HCT116 (cell line): ENCODE measurements at regions not wholly inside any gene's neighbourhood (a gene's known extent, or its start where the extent isn't known, plus 50 kb on each side); places are given as distances from the start of the nearest gene placed in this dataset.

Experiments used
- ATAC-seq: fragments of 200-7000 bp; cut with Tn5 transposase; 2 replicates; pipeline ENCODE4 v1.9.1; 2020; ENCODE audit warnings: mild to moderate bottlenecking, moderate library complexity
- BruUV-seq: library from RNA; stranded (reverse); fragments of 400-500 nt; replicated peaks from 2 replicates; lab custom pipeline; 2021; lab: Mats Ljungman, UMichigan
- CTCF ChIA-PET: fragments of 300-600 bp; sonication (Branson Sonifier 250); formaldehyde crosslinking; loops from one replicate; lab custom pipeline; 2021; ENCODE audit warnings: antibody characterized with exemption; lab: Charles Lee
- POLR2A ChIA-PET: fragments of 300-600, 350-600 bp; sonication (Branson Sonifier 250); formaldehyde crosslinking; loops from one replicate; lab custom pipeline; 2021; ENCODE audit warnings: antibody characterized with exemption; lab: Charles Lee
- RAD21 ChIA-PET, 2 experiments: fragments of 300-600 bp; sonication (Branson Sonifier 250); formaldehyde crosslinking; loops; one replicate each; lab custom pipeline; 2023; ENCODE audit warnings: low total read pairs in 2 of 2; ENCODE audit not compliant: uncharacterized antibody in 2 of 2, unreplicated experiment in 2 of 2, low non-redundant PET in 1 of 2; lab: Charles Lee
- DNase-seq: peaks from one replicate; pipeline ENCODE4 v3.0.0-alpha.2; 2010; ENCODE audit warnings: low read depth, low spot score
- H2AFZ ChIP-seq: fragments of 200-600 bp; shearing (Covaris generic), sonication (generic); 2 replicates; pipeline ENCODE4 v1.6.1; 2017; ENCODE audit warnings: low read depth, mixed run types, mixed read lengths, antibody characterized with exemption, low read length; ENCODE audit not compliant: poor library complexity, severe bottlenecking
- H3K27ac ChIP-seq: 2 replicates; pipeline ENCODE4 v1.5.1; 2012; ENCODE audit warnings: low read depth, low read length
- H3K27me3 ChIP-seq: fragments of 200-600 bp; sonication (generic); 2 replicates; pipeline ENCODE4 v1.6.1; 2016; ENCODE audit warnings: mixed run types, low read length, mixed read lengths; ENCODE audit not compliant: insufficient read depth
- H3K36me3 ChIP-seq, 2 experiments: fragments of 200-500 bp in 1 of 2; fragments of 200-600 bp in 1 of 2; sonication (Bioruptor generic) in 1 of 2; sonication (generic) in 1 of 2; 2 replicates each; pipeline versions ENCODE4 v1.5.1 to v1.6.1; 2014 to 2016; ENCODE audit warnings: low read length in 2 of 2, inconsistent platforms in 1 of 2, mixed read lengths in 1 of 2, mixed run types in 1 of 2; ENCODE audit not compliant: insufficient read depth in 2 of 2, control insufficient read depth in 1 of 2
- H3K4me1 ChIP-seq, 2 experiments: fragments of 200-600 bp in 1 of 2; sonication (generic) in 1 of 2; 2 replicates each; pipeline versions ENCODE4 v1.5.1 to v1.6.1; 2012 to 2017; ENCODE audit warnings: low read length in 2 of 2, inconsistent platforms in 1 of 2, mild to moderate bottlenecking in 1 of 2, mixed read lengths in 1 of 2, mixed run types in 1 of 2, moderate library complexity in 1 of 2; ENCODE audit not compliant: insufficient read depth in 2 of 2, control insufficient read depth in 1 of 2
- H3K4me2 ChIP-seq: fragments of 200-600 bp; sonication (generic); 2 replicates; pipeline ENCODE4 v1.6.1; 2017; ENCODE audit warnings: mixed run types, low read length, mixed read lengths
- H3K4me3 ChIP-seq, 2 experiments: fragments of 200-600 bp in 1 of 2; sonication (generic) in 1 of 2; replicated peaks in 1 of 2; 2 replicates each; pipeline ENCODE4 v1.5.1; 2011 to 2016; ENCODE audit warnings: low read length in 2 of 2, control low read depth in 1 of 2, low read depth in 1 of 2, mild to moderate bottlenecking in 1 of 2, mixed read lengths in 1 of 2, mixed run types in 1 of 2
- H3K79me2 ChIP-seq: fragments of 200-600 bp; sonication (generic); 2 replicates; pipeline ENCODE4 v1.6.1; 2017; ENCODE audit warnings: mild to moderate bottlenecking, mixed run types, low read length, moderate library complexity, mixed read lengths; ENCODE audit not compliant: insufficient read depth
- H3K9ac ChIP-seq: fragments of 200-600 bp; sonication (generic); 2 replicates; pipeline ENCODE4 v1.6.1; 2016; ENCODE audit warnings: low read length, mixed read lengths
- H3K9me2 ChIP-seq: fragments of 200-600 bp; sonication (generic), shearing (Covaris generic); 2 replicates; pipeline ENCODE4 v1.6.1; 2017; ENCODE audit warnings: mixed run types, mild to moderate bottlenecking, moderate library complexity; ENCODE audit not compliant: insufficient read depth
- H3K9me3 ChIP-seq, 2 experiments: fragments of 200-500 bp in 1 of 2; fragments of 200-600 bp in 1 of 2; sonication (Bioruptor generic) in 1 of 2; sonication (generic) in 1 of 2; 2 replicates each; pipeline ENCODE4 v1.6.1; 2014 to 2017; ENCODE audit warnings: low read length in 2 of 2, mixed read lengths in 2 of 2, inconsistent platforms in 1 of 2, low read depth in 1 of 2, mild to moderate bottlenecking in 1 of 2, mixed run types in 1 of 2, moderate library complexity in 1 of 2; ENCODE audit not compliant: control insufficient read depth in 1 of 2, insufficient read depth in 1 of 2
- H4K20me1 ChIP-seq: fragments of 200-600 bp; sonication (generic), shearing (Covaris generic); 2 replicates; pipeline ENCODE4 v1.6.1; 2017; ENCODE audit warnings: mixed run types, mild to moderate bottlenecking, moderate library complexity; ENCODE audit not compliant: insufficient read depth
- CBX3 ChIP-seq: IDR thresholded peaks from 2 replicates; pipeline ENCODE4 v1.6.1; 2012; ENCODE audit warnings: low read depth
- CEBPB ChIP-seq: IDR thresholded peaks from 2 replicates; pipeline ENCODE4 v1.6.1; 2012; ENCODE audit warnings: low read depth
- EGR1 ChIP-seq: IDR thresholded peaks from 2 replicates; pipeline ENCODE4 v1.6.1; 2012; ENCODE audit warnings: low read depth
- ELF1 ChIP-seq: IDR thresholded peaks from 2 replicates; pipeline ENCODE4 v1.6.1; 2012; ENCODE audit warnings: low read depth, borderline replicate concordance
- EZH2 ChIP-seq: fragments of 200-600 bp; sonication (generic); IDR thresholded peaks from 2 replicates; pipeline ENCODE4 v1.6.1; 2017; ENCODE audit warnings: antibody characterized with exemption, mixed run types
- EZH2phosphoT487 ChIP-seq: fragments of 200-600 bp; IDR thresholded peaks from 2 replicates; pipeline ENCODE4 v1.6.1; 2018; ENCODE audit warnings: antibody characterized with exemption, borderline replicate concordance
- FOSL1 ChIP-seq: IDR thresholded peaks from 2 replicates; pipeline ENCODE4 v1.6.1; 2012; ENCODE audit warnings: low read depth
- JUND ChIP-seq: IDR thresholded peaks from 2 replicates; pipeline ENCODE4 v1.6.1; 2012
- POLR2AphosphoS5 ChIP-seq: IDR thresholded peaks from 2 replicates; pipeline ENCODE4 v1.6.1; 2011; ENCODE audit warnings: mild to moderate bottlenecking, low read depth, low read length, moderate library complexity
- RAD21 ChIP-seq: IDR thresholded peaks from 2 replicates; pipeline ENCODE4 v1.6.1; 2012; ENCODE audit warnings: low read depth, mild to moderate bottlenecking
- SP1 ChIP-seq: IDR thresholded peaks from 2 replicates; pipeline ENCODE4 v1.6.1; 2012; ENCODE audit warnings: low read depth
- SRF ChIP-seq: IDR thresholded peaks from 2 replicates; pipeline ENCODE4 v1.6.1; 2012; ENCODE audit warnings: low read depth
- TCF7L2 ChIP-seq: IDR thresholded peaks from 2 replicates; pipeline ENCODE4 v1.7.0; 2011; ENCODE audit warnings: borderline replicate concordance, inconsistent platforms; ENCODE audit not compliant: insufficient read depth, insufficient read length; ENCODE audit errors: extremely low read depth
- YY1 ChIP-seq: IDR thresholded peaks from 2 replicates; pipeline ENCODE4 v1.6.1; 2011; ENCODE audit warnings: low read length, low read depth, moderate library complexity, mild to moderate bottlenecking; ENCODE audit not compliant: insufficient replicate concordance; ENCODE audit errors: extremely low read depth
- ZFX ChIP-seq: fragments of 450-650 bp; IDR thresholded peaks from 2 replicates; pipeline ENCODE4 v1.6.1; 2017
- ZNF274 ChIP-seq: fragments of 200-500 bp; sonication (Bioruptor generic); IDR thresholded peaks from 2 replicates; pipeline ENCODE4 v1.6.1; 2014; ENCODE audit warnings: mild to moderate bottlenecking, low read depth, low read length, inconsistent platforms
- intact Hi-C: fragments of 100-400 bp; cut with micrococcal nuclease; formaldehyde crosslinking; loops from 2 replicates; pipeline ENCODE4 v1.10.0; 2022
- TF ChIP-seq, protein P1 (sequence below), 3 experiments: fragments of 200-600 bp in 1 of 3; sonication (generic) in 1 of 3; IDR thresholded peaks in 2 of 3; conservative IDR thresholded peaks in 1 of 3; 2 replicates each; pipeline ENCODE4 v1.5.1; 2012 to 2017; ENCODE audit warnings: low read depth in 2 of 3, low read length in 2 of 3, antibody characterized with exemption in 1 of 3, borderline replicate concordance in 1 of 3, control low read depth in 1 of 3, mild to moderate bottlenecking in 1 of 3, mixed read lengths in 1 of 3, mixed run types in 1 of 3, moderate library complexity in 1 of 3; ENCODE audit not compliant: insufficient read depth in 1 of 3
- TF ChIP-seq, protein P2 (sequence below): IDR thresholded peaks from 2 replicates; pipeline ENCODE4 v1.6.1; 2012; ENCODE audit warnings: low read depth
- TF ChIP-seq, protein P3 (sequence below): IDR thresholded peaks from 2 replicates; pipeline ENCODE4 v1.6.1; 2012
- TF ChIP-seq, protein P4 (sequence below): IDR thresholded peaks from 2 replicates; pipeline ENCODE4 v1.6.1; 2012

DNA sequence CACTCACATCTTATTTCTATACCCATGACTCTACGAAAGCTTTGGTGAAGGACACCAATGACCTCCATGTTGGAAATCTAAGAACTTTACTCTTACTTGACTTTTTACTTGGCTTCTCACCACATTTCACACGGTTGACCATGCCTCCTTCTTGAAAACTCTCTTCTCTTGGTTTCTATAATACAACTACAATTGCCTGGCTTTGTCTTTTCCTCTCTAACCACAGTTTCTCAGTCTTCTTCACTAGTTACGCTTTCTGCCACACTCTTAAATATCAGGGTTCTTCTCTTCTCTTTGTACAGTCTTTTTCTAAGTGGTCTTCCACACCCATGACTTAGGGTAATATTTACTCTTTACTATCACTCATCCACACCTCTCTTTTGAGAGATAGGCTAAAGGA, 2079.8 kb upstream of the WWC1 start (continued):
- TF ChIP-seq EGR1 (no peak), SP1 (no peak), SRF (no peak), TCF7L2 (no peak)

DNA sequence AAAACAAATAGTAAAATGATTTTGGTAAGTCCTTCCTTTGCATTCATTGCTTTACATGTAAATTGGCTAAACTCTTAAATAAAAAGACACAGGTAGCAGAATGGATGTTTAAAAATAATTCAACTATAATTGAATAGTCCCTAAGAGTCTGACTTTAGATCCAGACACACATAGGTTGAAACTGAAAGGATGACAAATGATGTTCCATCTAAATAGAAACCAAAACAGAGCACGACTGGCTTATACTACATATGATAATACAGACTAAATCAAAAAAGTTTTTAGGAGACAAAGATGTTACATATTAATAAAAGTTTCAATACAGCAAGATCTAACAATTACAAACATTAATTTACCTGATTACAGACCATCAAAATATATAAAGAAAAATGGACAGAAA, 2055.1 kb upstream of the WWC1 start:
- H3K36me3 ChIP-seq, result no peaks in the 10 kb centered on the region
- H3K4me1 ChIP-seq, result no peaks in the 10 kb centered on the region
- H4K20me1 ChIP-seq, result no peaks in the 10 kb centered on the region
- TF ChIP-seq CEBPB (no peak), EZH2phosphoT487 (no peak), CBX3 (no peak), ZFX (no peak), SP1 (no peak), YY1 (no peak), FOSL1 (no peak), EZH2 (no peak), POLR2AphosphoS5 (no peak), EGR1 (no peak), ZNF274 (no peak), ELF1 (no peak), RAD21 (no peak), SRF (no peak), TCF7L2 (no peak), JUND (no peak)
- TF ChIP-seq, protein P1, sequence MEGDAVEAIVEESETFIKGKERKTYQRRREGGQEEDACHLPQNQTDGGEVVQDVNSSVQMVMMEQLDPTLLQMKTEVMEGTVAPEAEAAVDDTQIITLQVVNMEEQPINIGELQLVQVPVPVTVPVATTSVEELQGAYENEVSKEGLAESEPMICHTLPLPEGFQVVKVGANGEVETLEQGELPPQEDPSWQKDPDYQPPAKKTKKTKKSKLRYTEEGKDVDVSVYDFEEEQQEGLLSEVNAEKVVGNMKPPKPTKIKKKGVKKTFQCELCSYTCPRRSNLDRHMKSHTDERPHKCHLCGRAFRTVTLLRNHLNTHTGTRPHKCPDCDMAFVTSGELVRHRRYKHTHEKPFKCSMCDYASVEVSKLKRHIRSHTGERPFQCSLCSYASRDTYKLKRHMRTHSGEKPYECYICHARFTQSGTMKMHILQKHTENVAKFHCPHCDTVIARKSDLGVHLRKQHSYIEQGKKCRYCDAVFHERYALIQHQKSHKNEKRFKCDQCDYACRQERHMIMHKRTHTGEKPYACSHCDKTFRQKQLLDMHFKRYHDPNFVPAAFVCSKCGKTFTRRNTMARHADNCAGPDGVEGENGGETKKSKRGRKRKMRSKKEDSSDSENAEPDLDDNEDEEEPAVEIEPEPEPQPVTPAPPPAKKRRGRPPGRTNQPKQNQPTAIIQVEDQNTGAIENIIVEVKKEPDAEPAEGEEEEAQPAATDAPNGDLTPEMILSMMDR (IDR thresholded peaks at IDR 0.05 in 2 of 3, conservative IDR thresholded peaks at IDR 0.05 in 1 of 3; ENCODE audit: borderline replicate concordance in 1 of 3, insufficient read depth in 1 of 3, low read depth in 2 of 3, low read length in 2 of 3), result no peak
- TF ChIP-seq, protein P2, sequence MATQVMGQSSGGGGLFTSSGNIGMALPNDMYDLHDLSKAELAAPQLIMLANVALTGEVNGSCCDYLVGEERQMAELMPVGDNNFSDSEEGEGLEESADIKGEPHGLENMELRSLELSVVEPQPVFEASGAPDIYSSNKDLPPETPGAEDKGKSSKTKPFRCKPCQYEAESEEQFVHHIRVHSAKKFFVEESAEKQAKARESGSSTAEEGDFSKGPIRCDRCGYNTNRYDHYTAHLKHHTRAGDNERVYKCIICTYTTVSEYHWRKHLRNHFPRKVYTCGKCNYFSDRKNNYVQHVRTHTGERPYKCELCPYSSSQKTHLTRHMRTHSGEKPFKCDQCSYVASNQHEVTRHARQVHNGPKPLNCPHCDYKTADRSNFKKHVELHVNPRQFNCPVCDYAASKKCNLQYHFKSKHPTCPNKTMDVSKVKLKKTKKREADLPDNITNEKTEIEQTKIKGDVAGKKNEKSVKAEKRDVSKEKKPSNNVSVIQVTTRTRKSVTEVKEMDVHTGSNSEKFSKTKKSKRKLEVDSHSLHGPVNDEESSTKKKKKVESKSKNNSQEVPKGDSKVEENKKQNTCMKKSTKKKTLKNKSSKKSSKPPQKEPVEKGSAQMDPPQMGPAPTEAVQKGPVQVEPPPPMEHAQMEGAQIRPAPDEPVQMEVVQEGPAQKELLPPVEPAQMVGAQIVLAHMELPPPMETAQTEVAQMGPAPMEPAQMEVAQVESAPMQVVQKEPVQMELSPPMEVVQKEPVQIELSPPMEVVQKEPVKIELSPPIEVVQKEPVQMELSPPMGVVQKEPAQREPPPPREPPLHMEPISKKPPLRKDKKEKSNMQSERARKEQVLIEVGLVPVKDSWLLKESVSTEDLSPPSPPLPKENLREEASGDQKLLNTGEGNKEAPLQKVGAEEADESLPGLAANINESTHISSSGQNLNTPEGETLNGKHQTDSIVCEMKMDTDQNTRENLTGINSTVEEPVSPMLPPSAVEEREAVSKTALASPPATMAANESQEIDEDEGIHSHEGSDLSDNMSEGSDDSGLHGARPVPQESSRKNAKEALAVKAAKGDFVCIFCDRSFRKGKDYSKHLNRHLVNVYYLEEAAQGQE, result no peak
- TF ChIP-seq, protein P3, sequence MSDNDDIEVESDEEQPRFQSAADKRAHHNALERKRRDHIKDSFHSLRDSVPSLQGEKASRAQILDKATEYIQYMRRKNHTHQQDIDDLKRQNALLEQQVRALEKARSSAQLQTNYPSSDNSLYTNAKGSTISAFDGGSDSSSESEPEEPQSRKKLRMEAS, result no peak
- TF ChIP-seq, protein P4, sequence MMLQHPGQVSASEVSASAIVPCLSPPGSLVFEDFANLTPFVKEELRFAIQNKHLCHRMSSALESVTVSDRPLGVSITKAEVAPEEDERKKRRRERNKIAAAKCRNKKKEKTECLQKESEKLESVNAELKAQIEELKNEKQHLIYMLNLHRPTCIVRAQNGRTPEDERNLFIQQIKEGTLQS, result no peak
- TF ChIP-seq, all 23 proteins: peak for 0
- no peak overlapping the region for H3K4me3 ChIP-seq
- CTCF ChIA-PET, result no interaction called here
- RAD21 ChIA-PET, result no interaction called here
- no peaks in the 10 kb centered on the region for H3K9me2 ChIP-seq
- H3K4me2 ChIP-seq, result no peak overlapping the region
- no peak overlapping the region for H3K27ac ChIP-seq
- no peak overlapping the region for H2AFZ ChIP-seq
- peaks cover 9 to 17% of the 10 kb centered on the region in 2 experiments; a peak in 3 of 4 replicates for H3K9me3 ChIP-seq
- H3K79me2 ChIP-seq, result no peaks in the 10 kb centered on the region
- ATAC-seq (no peak), DNase-seq (no peak)
- POLR2A ChIA-PET, result no interaction called here
- no peak overlapping the region for H3K9ac ChIP-seq
- no TSS peak for BruUV-seq
- intact Hi-C loops, result no loop called here
- no peaks in the 10 kb centered on the region for H3K27me3 ChIP-seq
